Activated gamma-delta T cell treated with anti-CD3 and anti-CD28 coated beads, Interleukin-2, amount 50 U/mL, for 16 hours (primary cell): ENCODE measurements at regions not wholly inside any gene's neighbourhood (a gene's known extent, or its start where the extent isn't known, plus 50 kb on each side); places are given as distances from the start of the nearest gene placed in this dataset.

ENCODE experiments used
- DNase-seq: peaks from one replicate; pipeline ENCODE4 v3.0.0-alpha.2; 2020; ENCODE audit warnings: low read depth

DNA sequence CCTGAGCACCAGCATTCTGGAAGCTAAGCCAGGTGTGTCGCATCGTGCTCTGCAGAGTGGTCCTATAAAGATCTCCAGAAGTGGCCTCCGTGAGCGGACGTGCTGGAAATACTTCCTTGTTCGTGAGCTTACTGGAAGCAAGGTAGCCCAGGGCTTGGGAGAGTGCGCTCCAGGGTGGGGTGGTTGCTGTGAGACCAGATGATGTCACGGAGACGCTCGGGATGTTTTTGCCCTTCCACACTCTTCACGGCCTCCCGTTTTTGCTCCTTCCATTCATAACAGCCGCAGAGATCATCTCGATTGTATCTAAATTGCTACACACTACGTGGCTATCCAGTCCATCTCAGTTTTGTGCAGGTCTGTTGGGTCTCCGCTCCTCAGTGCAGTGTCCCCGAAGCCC lies 373.4 kb downstream of the THBS2 start:
- no peak for DNase-seq

DNA sequence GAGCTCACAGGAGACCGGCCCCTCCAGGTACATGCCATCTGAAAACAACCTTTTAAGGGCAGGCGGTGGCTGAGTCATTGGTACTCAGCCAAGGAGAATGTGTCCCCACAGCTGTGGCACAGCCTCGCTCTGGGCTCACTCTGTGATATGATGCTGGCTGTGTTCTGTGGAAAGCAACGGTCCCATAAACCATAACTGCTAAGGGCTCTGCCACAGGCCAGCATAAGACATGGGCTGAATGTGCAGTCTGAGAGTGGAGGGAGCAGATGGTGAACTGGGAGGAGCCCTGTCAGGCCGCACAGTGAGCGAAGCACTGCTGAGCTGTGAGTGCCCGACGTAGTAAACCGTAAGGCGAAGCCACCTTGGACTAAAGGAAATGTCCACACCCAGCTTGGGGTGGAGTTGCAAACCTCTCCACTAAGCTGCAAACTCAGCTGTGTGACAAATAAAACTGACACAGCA lies 375.8 kb downstream of the THBS2 start:
- no peak for DNase-seq

DNA sequence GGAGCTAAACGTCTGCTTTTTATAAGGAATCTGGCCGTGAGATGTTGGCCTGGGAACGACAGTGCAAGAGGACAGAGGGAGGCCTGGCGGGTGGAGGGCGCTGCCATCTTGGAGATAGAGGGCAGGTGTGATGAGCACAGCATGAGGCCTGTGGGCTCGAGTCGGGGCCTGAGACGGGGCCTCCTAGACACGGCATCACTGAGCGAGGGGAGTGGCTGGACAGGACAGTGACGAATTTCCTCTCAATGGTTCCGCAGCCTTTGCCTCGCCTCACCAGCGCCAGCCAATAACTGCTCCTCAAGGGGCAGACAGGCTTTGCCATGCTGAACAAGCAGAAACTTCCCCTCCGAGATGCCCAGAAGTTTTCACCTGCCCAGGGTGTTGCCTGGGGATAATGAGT lies 376.7 kb downstream of the THBS2 start:
- no peak for DNase-seq

DNA sequence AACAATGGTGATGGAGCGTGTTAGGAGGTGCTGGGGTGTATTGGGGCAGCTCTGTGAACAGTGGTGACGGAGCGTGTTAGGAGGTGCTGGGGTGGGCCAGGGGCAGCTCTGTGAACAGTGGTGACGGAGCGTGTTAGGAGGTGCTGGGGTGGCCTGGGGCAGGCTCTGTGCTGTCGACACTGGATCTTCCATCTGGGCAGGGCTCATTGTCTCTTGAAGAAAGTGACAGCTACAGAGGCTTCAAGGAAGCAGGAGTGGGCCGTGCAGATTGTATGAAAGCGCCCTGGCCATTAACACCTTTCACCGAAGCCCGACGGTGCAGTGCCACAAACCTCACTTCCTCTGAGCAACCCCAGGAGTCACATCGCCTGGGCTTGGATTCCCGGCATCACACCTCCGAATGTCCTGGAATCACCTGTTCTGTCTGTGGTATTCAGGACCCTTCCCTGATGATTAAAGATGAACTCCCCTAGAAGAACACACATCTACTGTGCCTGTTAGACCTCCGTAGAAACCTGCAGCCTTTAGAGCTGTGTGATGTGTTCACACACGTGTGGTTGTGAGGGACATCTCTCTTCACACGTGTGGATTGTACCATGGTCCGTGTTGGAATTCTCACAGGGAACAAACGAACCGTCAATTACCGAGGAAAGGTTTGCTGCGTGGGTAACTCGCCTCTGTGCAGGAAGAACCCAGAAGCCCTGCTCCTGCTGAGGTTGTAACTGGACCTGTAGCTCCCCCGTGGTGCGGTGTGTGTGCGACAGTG lies 377.7 kb downstream of the THBS2 start:
- DNase-seq, result no peak

DNA sequence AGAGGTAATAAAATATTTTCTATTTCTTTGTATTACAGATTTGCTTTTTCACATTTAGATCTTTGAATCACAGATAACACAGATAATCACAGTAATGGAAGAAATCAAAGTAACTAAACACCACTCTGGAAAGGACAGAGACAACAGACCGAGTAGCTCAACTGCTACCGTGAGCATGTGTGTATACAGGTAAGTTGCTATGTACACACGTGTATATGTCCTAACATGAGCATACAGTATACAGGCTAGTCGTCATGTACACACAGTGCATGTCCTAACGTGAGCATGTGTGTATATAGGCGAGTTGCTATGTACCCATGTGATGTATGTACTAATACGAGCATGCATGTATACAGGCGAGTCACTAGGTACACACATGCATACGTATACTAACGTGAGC lies 379.0 kb downstream of the THBS2 start:
- no peak for DNase-seq

DNA sequence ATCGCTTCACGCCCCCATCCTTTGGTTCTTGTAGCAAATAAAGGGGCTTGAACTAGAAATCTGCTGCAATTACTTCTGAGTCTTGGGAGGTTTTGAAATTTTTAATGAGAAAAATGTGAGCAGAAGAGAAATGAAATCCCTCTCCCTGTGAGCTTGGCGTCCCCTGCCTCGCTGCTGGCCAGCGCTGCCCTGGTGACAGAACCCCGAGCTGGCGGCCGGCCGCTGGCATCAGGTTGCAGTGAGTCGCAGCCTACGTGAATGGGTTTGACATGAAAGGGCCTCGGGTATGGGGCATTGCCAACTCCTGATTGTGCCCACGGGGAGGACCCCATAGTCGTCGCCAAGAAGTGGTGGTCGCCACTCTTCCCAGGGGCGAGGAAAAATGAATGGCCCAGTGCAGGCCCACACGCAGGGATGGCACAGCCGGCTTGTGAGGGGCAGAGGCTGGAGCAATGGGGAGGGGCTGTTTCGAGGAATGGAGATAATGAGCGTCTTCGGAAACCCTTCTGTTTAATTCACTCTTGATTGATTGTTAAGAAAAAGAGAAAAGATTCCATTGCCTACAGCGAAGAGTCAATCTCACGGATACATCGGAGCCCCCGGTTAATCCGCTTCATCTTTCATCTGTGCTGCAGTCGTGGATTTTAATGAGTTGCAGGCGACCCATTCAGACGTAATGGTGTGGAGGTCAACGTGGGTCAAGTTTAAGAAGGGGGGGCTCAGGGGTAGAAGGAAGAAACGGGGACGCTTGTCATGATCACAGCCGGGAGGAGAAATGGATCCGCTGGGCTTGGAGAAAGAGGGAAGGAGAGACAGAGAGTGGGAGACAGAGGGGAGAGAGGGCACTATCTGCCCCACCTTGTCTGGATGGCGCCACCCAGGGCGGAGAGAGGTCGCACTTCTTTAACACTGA lies 380.1 kb downstream of the THBS2 start:
- no peak for DNase-seq

DNA sequence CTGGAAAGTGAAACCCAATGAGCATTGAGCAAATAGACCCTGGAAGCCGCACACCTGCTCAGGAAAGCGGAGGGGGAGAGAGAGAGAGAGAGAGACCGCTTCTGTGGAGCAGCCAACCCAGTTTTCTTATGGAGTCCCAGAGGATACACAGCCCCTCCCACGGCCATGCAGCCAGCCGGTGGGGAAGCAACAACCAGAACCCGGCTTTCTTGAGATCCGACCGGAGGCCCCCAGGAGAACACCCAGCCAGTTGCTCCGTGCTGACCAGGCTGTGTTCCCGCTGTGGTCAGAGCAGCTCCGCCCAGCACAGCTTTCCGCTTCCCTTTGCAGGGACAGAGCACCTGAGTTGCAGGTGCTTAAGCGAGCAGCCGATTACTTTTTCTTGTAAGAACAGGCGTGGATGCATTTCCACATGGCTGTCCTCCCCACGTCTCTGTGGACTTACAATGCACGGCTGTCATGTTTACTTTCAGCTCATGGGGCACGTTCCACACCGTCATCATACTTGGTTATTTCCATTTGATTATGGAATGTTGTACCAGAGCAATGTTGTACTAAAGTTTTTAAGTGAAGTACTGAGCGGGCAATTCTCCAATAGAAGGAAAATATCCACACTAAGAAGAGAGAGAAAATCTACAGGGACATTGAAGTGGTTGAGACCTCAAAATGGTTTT lies 381.9 kb downstream of the THBS2 start:
- DNase-seq, result no peak

DNA sequence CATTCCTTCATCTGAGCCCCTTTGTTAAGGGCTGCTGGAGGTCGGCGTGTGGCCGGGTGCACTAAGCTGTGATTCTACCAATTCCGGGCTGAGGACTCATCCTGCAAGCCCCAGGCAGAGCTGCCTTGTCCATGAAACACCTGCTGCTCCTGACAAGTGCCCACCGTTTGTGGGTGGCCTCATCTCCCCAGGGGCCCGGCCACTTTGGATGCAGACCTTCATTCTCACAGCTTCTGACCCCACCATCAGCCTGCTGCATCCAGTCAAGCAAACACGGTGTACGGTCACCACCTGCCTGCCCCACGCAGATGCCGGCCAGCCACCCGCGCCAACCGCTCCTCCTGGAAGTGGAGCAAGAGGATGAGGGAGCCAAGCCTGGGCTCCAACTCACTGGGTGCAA lies 382.7 kb downstream of the THBS2 start:
- no peak for DNase-seq

DNA sequence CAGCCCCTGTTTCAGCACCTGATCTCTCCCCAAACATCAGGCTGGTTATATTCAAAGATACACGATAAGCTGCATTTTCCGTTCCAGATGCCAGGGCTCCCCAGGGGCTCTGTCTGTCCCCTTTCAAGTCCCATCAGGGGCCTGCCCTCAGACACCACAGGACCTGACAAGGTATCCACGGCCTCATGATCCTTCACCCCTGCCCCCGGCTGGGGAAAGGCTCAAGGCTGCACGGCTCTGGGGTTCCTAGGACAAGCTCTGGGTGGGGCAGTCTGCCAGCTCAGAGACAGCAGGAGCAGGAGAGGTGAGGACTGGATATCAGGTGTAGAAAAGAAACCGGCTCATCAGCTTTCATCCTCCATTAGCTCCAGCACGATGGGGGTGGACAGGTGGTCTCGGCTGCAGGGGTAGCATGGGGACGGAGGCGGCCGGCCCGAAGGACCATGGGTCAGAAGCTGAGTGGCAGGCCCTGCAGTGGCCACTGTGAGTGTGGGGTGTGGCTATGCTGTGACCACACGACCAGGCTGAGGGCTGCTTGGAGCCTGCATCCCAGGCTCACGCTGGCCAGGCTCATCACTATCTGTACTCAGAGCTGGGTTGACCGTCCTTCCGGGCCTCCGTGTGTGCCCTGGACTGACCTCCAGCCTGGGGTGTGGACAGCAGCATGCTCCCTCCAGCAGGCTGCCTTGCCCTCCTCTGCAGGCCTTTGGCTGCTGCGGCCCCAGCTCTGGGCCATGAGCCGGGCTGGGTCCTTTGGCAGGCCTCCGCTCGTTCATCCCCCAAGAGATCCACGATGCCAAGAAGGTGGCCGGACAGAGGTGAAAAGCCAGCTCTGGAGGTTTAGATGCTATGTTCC lies 386.2 kb downstream of the THBS2 start:
- no peak for DNase-seq

DNA sequence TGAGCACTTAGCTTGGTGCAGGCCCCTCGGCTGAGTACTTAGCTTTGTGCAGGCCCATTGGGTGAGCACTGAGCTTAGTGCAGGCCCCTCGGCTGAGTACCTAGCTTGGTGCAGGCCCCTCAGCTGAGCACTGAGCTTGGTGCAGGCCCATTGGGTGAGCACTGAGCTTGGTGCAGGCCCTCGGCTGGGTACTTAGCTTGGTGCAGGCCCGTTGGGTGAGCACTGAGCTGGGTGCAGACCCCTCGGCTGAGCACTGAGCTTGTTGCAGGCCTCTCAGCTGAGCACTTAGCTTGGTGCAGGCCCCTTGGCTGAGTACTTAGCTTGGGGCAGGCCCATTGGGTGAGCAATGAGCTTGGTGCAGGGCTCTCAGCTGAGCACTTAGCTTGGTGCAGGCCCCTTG lies 387.1 kb downstream of the THBS2 start:
- DNase-seq, result no peak

DNA sequence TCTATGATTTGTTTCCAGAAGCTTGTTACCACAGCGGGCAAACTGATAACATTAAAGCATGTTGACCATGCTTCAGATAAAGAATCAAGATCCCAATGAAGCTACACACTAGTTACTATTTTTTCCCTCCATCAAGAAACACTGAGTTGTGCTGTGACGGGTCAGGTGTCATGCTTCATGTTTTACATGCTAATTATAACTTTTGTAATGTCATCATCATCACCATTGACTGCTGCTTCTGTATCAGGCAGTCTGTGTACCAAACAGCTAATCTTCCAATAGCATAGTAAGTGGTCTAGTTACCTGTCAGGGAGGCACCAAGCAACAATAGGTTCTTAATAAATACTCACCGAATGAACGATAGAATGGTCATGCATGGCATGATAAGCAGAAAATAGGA lies 388.1 kb downstream of the THBS2 start:
- DNase-seq, result no peak

DNA sequence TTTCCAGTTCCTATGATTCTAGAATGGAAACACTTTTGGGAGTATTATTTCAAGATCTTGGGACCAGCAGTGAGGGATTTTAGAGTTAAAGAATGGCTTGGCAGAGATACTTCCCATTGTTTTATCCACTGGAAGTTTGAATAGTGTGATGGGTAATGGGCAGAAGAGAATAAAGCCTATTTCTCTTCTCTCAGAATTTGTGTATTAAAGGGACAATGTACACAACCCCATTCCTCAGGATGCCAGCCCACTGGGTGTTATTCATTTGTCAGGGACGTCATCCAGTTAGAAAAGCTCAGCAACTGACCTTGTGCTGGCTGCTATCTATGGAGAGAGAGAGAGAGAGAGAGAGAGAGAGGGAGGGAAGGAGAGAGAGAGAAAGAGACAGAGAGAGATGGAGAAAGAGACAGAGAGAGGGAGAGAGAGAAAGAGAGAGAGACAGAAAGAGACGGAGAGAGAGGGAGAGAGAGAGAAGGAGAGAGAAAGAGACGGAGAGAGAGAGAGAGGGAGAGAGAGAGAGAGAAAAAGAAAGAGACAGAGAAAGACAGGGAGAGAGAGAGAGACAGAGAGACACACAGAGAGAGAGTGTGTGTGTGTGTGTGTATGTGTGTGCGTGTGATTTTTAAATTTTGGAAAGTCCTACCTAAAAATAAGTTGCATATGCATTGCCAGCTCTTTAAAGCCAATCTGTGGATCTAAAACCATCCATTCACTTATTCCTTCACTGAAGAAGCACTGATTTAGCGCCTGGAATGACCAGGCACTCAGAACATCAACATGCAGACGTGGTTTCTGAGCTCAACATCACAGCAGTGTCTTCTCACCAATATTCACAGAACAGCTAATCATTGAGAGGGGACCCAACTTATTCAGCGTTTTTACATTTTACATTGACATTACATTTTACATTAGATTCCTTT lies 388.8 kb downstream of the THBS2 start:
- DNase-seq, result no peak

DNA sequence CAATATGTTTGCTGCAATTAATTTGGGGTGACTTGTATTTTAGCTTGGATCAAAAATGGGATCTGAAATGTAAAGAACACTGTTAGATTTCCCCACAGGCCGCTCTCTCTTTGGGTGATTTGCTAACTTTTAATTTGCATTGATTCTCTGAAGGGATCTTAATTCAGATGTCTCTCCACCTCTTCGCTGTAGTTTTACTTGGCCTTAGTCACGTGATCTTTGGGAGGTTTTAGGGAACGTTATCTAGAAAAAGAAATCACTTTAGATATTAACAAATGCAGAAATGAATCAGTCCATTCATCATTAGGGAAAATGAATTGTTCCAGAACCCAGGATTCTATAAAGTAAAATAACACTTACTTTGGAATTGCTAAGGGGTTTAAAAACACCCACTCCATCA lies 390.2 kb downstream of the THBS2 start:
- DNase-seq, result no peak

DNA sequence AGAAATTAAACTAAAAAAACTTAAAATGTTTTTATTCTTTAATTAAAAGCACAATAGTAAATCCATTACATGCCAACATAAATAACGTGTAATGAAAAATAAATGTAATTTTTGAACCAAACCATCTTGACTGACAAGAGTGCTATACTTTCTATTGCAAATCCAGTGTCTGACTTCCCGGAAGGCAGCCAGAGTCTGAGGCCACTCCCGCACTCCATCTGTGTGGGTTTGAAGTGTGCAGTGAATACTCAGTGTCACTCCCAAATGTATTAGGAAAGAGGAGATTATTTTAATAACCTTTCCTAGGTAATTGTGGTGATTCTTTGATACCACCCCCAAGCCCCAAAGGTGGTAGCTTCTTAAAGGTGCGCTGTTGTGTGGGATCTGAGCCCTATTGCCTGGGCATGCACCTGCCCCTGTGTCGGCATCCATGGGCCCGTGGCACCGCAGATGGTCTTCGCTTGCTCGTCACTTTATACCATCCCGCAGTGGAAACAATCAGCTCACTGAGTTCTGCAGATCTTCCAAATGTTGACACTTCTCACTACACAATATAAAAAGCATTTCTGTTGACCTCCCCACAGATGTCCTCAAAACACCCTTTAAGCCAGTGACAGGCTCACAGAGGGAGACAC lies 391.2 kb downstream of the THBS2 start:
- DNase-seq, result no peak

DNA sequence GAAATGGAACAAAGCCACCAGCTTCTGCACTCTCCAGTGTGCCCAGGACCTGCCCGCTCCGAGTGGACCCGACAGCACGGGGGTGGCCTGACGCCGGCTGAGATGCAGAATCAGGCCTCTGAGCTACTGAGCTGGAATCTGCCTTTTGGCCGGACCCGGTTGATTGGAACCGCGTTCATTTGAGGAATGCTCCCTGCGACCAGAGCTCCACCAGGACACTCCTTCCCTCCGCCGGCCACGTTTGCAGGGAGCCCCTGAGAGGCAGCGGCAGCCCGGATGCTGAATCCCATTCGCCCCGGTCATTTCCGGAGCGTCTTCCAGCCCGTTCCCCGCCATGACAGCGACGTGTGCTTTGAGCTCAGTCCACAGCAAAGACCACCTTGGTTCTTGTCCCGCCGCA lies 392.7 kb downstream of the THBS2 start:
- DNase-seq, result no peak

DNA sequence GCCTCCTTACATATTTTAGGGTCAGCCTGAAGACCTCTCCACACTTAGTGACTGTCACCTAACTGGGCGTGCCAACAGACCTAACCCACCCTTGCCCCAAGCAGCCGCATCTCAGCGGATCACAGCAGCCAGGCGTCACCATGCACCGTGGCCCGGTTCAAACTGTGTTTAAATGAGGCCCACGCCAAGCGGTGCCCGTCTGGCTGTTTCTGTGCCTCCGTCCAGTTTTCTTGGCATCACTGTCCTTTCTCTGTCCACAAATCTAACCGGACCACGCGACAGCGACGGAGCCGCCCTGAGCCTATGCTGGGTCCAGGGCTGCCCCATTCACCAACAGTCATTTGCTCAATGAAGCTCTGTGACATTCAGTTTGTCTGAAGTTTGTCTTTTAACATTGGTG lies 393.3 kb downstream of the THBS2 start:
- DNase-seq, result no peak

DNA sequence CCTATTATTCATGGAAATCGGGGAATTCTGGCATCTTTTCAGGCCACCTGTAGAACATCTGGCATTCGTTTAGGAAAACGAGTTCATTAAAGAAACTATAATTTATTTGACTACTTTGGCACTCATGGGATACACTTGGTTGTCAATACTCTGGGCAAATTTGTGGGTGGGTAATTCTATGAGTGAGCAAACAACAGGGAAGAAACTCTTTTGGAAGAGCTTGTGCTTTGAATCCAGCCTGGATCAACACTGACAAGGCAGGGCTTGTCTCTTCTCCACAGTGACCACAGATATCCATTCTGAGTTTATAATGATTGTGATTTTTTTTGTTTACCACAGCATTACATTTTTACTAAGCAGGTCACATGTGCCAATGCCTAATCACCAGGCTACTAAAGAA lies 394.7 kb downstream of the THBS2 start:
- no peak for DNase-seq

DNA sequence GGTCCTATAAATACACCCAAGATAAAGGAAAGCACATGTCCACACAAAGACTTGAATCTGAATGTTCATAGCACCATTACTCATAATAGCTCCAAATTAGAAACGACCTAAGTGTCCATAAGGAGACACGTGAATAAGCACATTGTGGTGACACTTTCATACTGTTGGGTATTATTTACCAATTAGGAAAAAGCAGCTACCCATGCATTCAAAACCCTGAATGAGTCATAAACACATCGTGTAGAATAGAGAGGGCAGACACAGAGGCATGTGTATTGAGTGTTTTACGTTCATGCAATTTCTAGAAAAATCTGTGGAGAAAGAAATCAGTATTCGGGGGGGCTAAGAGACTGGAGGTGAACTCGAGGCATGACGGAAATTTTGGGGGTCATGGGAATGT lies 396.7 kb downstream of the THBS2 start:
- DNase-seq, result no peak

DNA sequence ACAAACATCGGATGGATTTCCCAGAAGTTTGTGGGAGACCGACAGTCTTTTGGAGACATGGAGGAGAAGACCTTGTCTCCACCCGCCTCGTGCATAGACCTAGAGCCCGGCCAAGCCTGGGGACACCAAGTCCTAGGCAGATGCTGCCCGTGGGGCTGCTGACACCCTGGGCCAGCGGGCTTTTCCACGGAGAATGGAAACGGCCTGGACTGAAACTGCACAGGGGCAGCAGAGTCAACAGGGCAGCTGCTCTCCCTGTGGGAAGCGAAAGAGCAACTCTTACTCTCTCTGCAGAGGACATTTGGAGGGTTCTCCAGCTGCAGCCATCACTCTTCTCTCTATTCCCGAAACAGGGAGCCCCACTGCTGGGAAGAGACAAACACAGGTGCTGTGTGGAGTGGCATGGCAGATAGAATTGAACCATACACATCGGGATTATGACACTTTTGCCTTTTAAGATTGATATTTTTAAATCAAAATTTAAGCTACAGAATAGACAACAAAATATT lies 401.2 kb downstream of the THBS2 start:
- DNase-seq, result no peak
